ENCODE measurements at regions not wholly inside any gene's neighbourhood (a gene's known extent, or its start where the extent isn't known, plus 50 kb on each side); places are given as distances from the start of the nearest gene placed in this dataset.

DNA sequence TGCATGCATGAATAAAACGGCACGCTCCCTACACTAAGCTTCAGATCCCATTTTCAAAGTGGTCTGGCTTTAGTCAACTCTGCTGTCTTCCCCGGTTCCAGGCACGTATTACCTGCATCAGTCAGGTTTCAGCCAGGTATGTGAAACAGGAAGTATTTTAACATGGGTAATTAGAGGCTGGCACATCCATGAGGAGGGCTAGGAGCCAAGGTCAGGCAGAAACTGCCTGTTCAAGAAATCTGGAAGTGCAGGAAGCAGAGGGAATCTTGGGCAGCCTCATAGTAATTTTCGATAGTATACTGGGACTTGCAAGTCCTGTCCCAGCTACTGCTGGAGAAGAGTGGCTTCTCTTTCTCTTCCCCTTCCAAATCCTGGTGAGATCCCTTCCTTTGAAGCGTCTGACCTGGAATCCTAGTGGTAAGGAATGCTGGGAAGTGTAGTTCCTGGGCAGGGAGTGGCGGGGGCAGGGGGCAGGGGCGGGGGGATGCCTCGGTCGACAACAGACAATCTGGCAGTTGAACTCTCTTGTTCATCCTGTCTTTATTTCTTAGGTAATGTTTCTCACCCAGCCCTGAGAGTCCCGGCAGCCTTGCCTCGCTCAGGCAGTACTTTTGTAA lies 403.1 kb downstream of the TLE4 start:
- TF ChIP-seq SIN3A (IDR thresholded peaks at IDR 0.05; ENCODE audit: borderline replicate concordance, insufficient read depth, low read length) (no peak), POLR2AphosphoS5 (IDR thresholded peaks at IDR 0.05; ENCODE audit: low read depth, low read length) (no peak), TAF1 (IDR thresholded peaks at IDR 0.05; ENCODE audit: borderline replicate concordance, insufficient read depth, low read length) (no peak)
- TF ChIP-seq, protein P1, sequence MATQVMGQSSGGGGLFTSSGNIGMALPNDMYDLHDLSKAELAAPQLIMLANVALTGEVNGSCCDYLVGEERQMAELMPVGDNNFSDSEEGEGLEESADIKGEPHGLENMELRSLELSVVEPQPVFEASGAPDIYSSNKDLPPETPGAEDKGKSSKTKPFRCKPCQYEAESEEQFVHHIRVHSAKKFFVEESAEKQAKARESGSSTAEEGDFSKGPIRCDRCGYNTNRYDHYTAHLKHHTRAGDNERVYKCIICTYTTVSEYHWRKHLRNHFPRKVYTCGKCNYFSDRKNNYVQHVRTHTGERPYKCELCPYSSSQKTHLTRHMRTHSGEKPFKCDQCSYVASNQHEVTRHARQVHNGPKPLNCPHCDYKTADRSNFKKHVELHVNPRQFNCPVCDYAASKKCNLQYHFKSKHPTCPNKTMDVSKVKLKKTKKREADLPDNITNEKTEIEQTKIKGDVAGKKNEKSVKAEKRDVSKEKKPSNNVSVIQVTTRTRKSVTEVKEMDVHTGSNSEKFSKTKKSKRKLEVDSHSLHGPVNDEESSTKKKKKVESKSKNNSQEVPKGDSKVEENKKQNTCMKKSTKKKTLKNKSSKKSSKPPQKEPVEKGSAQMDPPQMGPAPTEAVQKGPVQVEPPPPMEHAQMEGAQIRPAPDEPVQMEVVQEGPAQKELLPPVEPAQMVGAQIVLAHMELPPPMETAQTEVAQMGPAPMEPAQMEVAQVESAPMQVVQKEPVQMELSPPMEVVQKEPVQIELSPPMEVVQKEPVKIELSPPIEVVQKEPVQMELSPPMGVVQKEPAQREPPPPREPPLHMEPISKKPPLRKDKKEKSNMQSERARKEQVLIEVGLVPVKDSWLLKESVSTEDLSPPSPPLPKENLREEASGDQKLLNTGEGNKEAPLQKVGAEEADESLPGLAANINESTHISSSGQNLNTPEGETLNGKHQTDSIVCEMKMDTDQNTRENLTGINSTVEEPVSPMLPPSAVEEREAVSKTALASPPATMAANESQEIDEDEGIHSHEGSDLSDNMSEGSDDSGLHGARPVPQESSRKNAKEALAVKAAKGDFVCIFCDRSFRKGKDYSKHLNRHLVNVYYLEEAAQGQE (IDR thresholded peaks at IDR 0.05; ENCODE audit: insufficient read depth in 1 of 2, low read depth in 2 of 2, low read length in 2 of 2) = no peak
